Left lobe of liver (tissue), 2 donors: ENCODE measurements at regions not wholly inside any gene's neighbourhood (a gene's known extent, or its start where the extent isn't known, plus 50 kb on each side); places are given as distances from the start of the nearest gene placed in this dataset.

Source experiments
- ATAC-seq: fragments of 200-7000 bp; cut with Tn5 transposase; one replicate; pipeline ENCODE4 v1.9.1; 2020; ENCODE audit warnings: mild to moderate bottlenecking, moderate library complexity
- DNase-seq: peaks from one replicate; pipeline ENCODE4 v3.0.0-alpha.2; 2020; ENCODE audit warnings: low spot score
- donor health status: DM: no; HTN: no; CAD: no; lungs with moderate emphysema.
- donor health status: DM: no; HTN: yes; CAD: no.

GRCh38 chr15:70451821-70452653, 311.3 kb downstream of the UACA start:
- ATAC-seq (peak; percentile 89), DNase-seq (peak; percentile 67)

- ATAC-seq (no peak), DNase-seq (no peak)
These were observed 313.3 kb downstream of the UACA start for GRCh38 chr15:70450142-70450443.

- DNase-seq, result no peak
- ATAC-seq, result no peak
These were observed 313.8 kb downstream of the UACA start for GRCh38 chr15:70449311-70450141.

GRCh38 chr15:70447928-70448698, 315.2 kb downstream of the UACA start:
- DNase-seq (no peak), ATAC-seq (no peak)

GRCh38 chr15:70447521-70447920, 315.8 kb downstream of the UACA start:
- no peak for DNase-seq
- no peak for ATAC-seq

GRCh38 chr15:70447081-70447480, 316.3 kb downstream of the UACA start:
- DNase-seq (no peak), ATAC-seq (no peak)

GRCh38 chr15:70443486-70444273, 319.7 kb downstream of the UACA start:
- ATAC-seq (no peak), DNase-seq (no peak)

- DNase-seq (no peak), ATAC-seq (no peak)
These were observed 320.6 kb downstream of the UACA start for GRCh38 chr15:70442616-70443321.

- ATAC-seq, result no peak
- no peak for DNase-seq
These were observed 321.1 kb downstream of the UACA start for GRCh38 chr15:70442211-70442610.

- no peak for ATAC-seq
- DNase-seq, result no peak
These were observed 322.8 kb downstream of the UACA start for GRCh38 chr15:70440416-70441138.

- DNase-seq (no peak), ATAC-seq (no peak)
These were observed 323.5 kb downstream of the UACA start for GRCh38 chr15:70439880-70440279.

- ATAC-seq, result no peak
- no peak for DNase-seq
These were observed 324.0 kb downstream of the UACA start for GRCh38 chr15:70439304-70439877.

GRCh38 chr15:70438776-70439175, 324.6 kb downstream of the UACA start:
- ATAC-seq (no peak), DNase-seq (no peak)

GRCh38 chr15:70437882-70438451, 325.4 kb downstream of the UACA start:
- ATAC-seq (no peak), DNase-seq (no peak)

- ATAC-seq, result peak; percentile 62
- DNase-seq, result peak; percentile 64
These were observed 326.3 kb downstream of the UACA start for GRCh38 chr15:70437089-70437488.

GRCh38 chr15:70436428-70436827, 326.9 kb downstream of the UACA start:
- DNase-seq, result no peak
- ATAC-seq, result no peak

- ATAC-seq, result no peak
These were observed 327.5 kb downstream of the UACA start for GRCh38 chr15:70435872-70436271.

GRCh38 chr15:70435369-70435768, 328.0 kb downstream of the UACA start:
- DNase-seq (no peak), ATAC-seq (no peak)

More at GRCh38 chr15:70435872-70436271, 327.5 kb downstream of the UACA start:
- no peak for DNase-seq
